HS-5 (cell line): ENCODE measurements at regions not wholly inside any gene's neighbourhood (a gene's known extent, or its start where the extent isn't known, plus 50 kb on each side); places are given as distances from the start of the nearest gene placed in this dataset.
"Not testable (repeated sequence)": the region's sequence is repeated elsewhere in the genome, so short reads cannot be mapped to it uniquely, and the experiment has no call there.

Source experiments
- DNase-seq: peaks from one replicate; pipeline ENCODE4 v3.0.0-alpha.2; 2012; ENCODE audit warnings: low read depth

- DNase-seq, result no peak
Measured at GRCh38 chrX:124238268-124238667, 94.2 kb upstream of the TEX13D start.

DNA sequence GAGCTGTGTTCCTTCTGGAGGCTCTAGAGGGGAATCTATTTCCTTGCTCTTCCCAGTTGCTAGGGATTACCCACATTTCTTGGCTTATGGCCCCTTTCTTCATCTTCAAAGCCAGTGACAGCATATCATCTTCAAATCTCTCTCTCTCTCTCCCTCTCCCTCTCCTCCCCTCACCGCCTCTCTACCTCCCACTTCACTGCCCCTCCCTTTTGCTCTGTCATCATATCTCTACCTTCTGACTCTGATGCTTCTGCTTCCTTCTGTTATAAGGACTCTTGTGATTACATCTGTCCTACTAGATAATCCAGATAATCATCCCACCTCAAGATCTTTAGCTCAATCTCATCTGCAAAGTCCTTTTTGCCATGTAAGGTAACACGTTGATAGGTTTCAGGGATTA lies 93.1 kb upstream of the TEX13D start:
- no peak for DNase-seq

DNA sequence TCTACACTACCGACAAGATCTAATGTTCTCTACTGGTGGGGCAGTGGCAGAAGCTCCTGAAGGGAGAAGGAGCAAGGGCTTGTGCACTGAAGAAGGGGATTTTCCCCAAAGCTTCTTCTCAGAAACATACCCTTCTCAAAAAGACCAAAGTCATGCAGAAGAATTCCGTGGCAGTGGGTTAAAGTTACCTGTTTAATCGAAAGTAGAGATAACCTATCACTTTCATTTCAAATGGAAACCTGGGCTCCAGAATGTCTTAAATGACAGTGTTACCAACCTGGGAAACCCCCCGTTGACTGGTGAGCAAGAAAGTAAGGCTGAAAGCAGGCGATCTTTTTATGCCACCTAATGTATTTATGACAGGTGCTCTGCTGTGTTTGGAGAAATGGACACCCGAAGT lies 92.5 kb upstream of the TEX13D start:
- no peak for DNase-seq

GRCh38 chrX:124240422-124240821 lies 92.0 kb upstream of the TEX13D start:
- no peak for DNase-seq

- no peak for DNase-seq
Measured at GRCh38 chrX:124242131-124242530, 90.3 kb upstream of the TEX13D start.

DNA sequence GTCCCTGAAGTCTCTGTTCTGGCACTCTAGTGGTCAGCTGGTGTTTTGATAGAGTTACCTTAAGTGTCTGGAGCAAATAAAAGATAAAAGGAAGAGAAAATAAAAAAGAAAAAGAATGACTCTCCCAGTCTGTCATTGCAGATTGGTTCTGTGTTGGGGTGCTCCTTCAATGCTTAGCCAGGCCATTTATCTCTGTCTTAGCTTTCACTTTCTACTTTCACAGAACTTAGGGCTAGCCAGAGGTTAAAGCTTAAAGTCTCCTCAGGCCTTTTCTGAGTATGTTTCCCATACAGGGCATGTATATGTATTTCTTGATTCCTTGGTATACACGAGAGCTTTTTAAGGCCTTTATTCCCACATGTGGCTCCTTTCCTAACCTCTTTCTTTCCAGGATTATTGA lies 83.1 kb upstream of the TEX13D start:
- no peak for DNase-seq

GRCh38 chrX:124250835-124251437 lies 81.5 kb upstream of the TEX13D start:
- no peak for DNase-seq

DNA sequence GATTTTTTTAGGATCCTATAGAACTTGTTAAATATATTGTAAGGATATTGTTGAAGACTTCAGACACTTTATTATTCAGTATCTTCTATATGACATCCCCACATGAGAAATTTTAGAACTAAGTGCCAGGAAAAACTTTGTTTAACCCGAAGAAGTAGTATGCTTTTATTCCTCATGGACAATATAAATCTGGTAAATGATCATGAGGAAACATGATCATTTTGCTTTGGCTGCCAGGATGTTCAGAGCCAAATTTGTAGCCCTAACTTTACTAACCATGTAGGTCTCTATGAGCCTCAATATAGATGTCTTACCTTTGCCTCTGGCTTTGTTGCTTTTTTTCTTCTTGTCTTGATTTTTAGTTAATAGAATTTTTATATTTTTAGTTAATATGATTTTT lies 77.8 kb upstream of the TEX13D start:
- no peak for DNase-seq

- peak; percentile 51 for DNase-seq
Measured at GRCh38 chrX:124256216-124256615, 76.2 kb upstream of the TEX13D start.

DNA sequence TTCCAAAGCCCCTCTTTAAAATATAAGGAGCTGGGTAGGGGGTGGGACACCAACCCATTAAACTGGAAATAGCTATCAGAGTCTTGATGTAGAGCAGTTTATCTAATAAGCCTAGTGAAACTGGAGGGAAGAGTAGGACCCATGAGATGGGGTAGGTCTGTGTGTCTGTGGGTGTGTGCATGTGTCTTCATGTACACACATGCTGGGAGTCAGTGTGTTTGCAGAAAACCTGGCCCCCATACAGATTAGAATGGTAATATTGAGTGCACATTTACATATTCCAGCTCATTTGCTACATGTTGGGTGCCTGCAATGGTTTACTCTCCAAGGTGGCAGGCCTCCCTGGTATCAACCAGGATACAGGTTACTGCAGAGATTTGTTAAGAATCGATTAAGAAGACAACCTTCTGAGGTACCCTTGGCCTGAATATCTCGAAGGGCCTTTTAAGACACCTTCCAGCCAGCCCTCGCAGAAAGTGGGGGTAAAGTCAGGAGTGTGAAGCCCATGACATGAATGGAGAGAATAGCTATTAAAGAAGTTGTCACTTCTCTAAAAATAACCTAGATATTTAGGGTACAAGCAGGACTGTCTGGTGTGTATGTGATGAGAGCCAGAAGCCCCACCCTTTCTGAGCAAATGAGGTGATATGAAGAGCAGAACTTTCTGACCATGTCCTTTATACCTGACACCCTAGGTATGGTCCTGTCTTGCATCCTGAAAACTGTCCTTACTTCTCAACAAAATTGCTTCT lies 75.7 kb upstream of the TEX13D start:
- no peak for DNase-seq

DNA sequence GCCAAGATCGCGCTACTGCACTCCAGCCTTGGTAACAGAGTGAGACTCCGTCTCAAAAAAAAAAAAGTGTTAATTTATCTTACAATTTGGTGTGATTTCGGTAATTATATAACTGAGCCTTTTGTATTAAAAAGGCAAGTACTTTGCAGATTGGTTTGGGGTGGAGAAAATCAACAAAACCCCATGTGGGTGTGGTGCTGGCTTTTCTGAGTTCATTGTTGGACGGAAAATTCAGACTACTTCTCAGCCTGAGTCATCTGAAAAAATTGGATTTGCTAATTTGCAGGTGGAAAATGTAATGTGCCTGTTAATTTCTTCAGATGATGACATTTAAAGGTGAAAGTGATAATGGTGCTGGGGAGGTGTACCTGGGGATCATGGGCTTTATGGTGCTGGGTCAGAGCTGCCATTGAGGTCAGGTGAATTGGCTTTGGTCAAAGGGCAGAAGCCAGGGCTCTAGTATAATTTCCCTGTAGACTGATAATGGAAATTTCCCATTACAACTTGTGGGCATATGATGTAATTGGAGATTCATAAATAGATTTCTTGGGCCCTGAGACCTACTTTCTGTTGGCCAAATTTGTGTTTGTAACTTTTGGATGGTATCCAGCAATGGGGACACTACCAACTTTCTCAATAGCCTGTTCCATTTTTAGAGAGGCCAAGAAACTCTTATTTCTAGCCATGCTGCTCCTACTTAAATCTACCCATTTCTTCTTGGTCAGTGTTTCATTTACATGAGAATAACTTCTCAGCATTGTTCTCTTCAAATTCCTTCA lies 74.3 kb upstream of the TEX13D start:
- no peak for DNase-seq

- no peak for DNase-seq
Measured at GRCh38 chrX:124260845-124261244, 71.6 kb upstream of the TEX13D start.

- DNase-seq, result no peak
Measured at GRCh38 chrX:124263743-124264142, 68.7 kb upstream of the TEX13D start.

DNA sequence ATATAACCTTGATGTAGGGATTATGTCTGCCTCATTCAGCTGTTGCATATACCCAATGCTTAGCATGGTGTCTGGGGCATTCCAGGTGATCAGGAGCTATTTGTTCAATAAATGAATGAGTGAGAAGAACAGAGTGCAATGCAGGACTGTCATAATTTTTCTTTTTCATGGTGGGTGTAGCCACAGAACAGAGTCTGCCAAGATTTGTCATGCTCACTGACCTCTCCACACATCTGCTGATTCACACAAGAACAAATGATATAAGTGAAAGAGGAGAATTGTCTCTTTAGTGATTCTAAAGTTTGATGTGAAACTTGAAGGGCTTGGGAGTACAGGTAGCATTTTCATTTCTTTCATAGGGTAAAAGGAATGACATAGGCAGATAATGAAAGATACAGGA lies 64.4 kb upstream of the TEX13D start:
- no peak for DNase-seq

GRCh38 chrX:124269881-124270280 lies 62.6 kb upstream of the TEX13D start:
- DNase-seq, result no peak

- not testable (repeated sequence) for DNase-seq
Measured at GRCh38 chrX:124271599-124271998, 60.9 kb upstream of the TEX13D start.

DNA sequence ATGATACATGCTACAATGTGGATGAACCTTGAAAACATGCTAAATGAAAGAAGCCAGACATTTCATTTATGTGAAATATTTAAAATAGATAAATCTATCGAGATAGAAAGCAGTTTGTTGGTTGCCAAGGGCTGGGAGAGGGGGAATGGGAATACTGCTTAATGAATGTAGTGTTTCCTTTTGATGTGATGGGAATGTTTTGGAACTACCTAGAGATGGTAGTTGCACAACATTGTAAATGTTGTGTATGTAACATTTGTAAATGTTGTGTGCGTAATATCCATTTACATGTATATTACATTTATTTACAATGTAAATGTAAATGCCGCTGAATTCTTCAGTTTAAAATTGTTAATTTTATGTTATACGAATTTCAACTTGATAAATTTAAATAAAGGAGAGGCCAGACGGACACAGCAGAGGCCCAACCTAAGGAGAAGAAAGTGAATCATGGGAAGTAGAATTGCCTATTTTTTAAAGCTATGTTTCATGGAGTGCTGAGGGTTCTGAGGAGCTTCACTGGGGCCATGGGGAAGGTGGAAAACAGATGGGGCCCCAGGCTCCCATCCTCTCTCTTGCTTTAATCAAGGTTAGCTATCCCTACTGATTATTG lies 60.0 kb upstream of the TEX13D start:
- DNase-seq, result no peak

GRCh38 chrX:124274438-124275181 lies 57.9 kb upstream of the TEX13D start:
- no peak for DNase-seq

GRCh38 chrX:124275182-124275894 lies 57.1 kb upstream of the TEX13D start:
- no peak for DNase-seq

DNA sequence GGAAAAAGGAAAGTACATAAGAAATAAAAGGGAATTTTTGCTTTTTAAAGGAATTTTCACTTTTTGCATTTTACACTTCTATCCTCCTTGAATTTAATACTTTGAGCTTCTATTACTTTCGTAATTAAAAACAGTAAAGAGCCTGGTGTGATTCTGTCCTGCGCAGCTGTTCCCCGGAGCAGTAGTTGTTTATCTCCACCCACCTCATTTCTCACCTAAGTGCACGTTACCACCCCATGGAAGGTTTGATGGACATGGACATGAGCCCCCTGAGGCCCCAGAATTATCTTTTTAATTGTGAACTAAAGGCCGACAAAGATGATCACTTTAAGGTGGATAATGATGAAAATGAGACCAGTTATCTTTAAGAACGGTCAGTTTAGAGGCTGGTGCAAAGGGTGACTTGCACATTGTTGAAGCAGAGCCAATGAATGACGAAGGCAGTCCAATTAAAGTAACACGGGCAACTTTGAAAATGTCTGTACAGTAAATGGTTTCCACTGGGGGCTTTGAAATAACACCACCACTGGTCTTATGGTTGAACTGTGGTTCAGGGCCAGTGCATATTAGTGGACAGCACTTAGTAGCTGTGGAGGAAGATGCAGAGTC lies 52.1 kb upstream of the TEX13D start:
- DNase-seq, result no peak

DNA sequence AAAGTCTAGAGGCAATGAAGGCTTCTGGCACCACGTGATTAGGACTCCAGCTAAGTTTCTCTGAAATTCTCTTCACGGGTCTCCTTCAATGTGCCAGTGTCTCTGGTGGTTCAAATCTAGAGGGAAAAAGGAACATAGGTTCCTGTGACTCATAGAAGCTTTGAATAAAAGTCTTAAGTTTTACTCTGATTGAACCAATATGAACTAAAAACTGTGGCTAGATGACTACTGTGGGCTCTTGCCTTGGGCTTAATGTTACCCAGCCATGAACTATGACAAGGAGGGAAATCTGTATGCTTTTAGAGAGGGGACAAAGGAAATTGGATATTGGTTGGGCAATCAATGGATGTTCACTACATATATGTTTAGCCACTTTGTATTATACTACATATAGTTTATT lies 49.9 kb upstream of the TEX13D start:
- no peak for DNase-seq
